ENCODE measurements at regions not wholly inside any gene's neighbourhood (a gene's known extent, or its start where the extent isn't known, plus 50 kb on each side); places are given as distances from the start of the nearest gene placed in this dataset.

- TF ChIP-seq CTCF (IDR thresholded peaks at IDR 0.05; ENCODE audit: low read depth, low read length, poor library complexity, severe bottlenecking) (no peak), EZH2phosphoT487 (IDR thresholded peaks at IDR 0.05; ENCODE audit: borderline replicate concordance, low read length) (no peak)
Observed at GRCh38 chrX:38960137-38960536, 158.9 kb downstream of the MID1IP1 start.

Data from DOHH2 (cell line).